DMS53 (cell line): ENCODE measurements at regions not wholly inside any gene's neighbourhood (a gene's known extent, or its start where the extent isn't known, plus 50 kb on each side); places are given as distances from the start of the nearest gene placed in this dataset.
A peak's percentile ranks its signal among the peaks of the same experiment; 100 is the strongest.

Experiments used
- DNase-seq: peaks from one replicate; lab custom pipeline; 2025; lab: John Stamatoyannopoulos, UW

GRCh38 chr11:115897707-115898106, 393.5 kb upstream of the CADM1 start:
- DNase-seq: no peak

GRCh38 chr11:115896084-115896483, 391.9 kb upstream of the CADM1 start:
- DNase-seq: no peak

GRCh38 chr11:115895594-115895993, 391.4 kb upstream of the CADM1 start:
- DNase-seq: peak; percentile 74

GRCh38 chr11:115894176-115894575, 390.0 kb upstream of the CADM1 start:
- no peak for DNase-seq

GRCh38 chr11:115893461-115894099, 389.4 kb upstream of the CADM1 start:
- peak; percentile 53 for DNase-seq

GRCh38 chr11:115892016-115892415, 387.8 kb upstream of the CADM1 start:
- peak; percentile 39 for DNase-seq

GRCh38 chr11:115891581-115891980, 387.4 kb upstream of the CADM1 start:
- no peak for DNase-seq

- DNase-seq: no peak
These were observed 386.3 kb upstream of the CADM1 start for GRCh38 chr11:115890500-115890899.

GRCh38 chr11:115889712-115890111, 385.5 kb upstream of the CADM1 start:
- no peak for DNase-seq

- DNase-seq: no peak
These were observed 383.5 kb upstream of the CADM1 start for GRCh38 chr11:115887727-115888126.

- DNase-seq: no peak
These were observed 383.1 kb upstream of the CADM1 start for GRCh38 chr11:115887316-115887715.

GRCh38 chr11:115886422-115886733, 382.2 kb upstream of the CADM1 start:
- DNase-seq: peak; percentile 52

GRCh38 chr11:115885535-115886421, 381.6 kb upstream of the CADM1 start:
- DNase-seq: no peak

- no peak for DNase-seq
These were observed 380.8 kb upstream of the CADM1 start for GRCh38 chr11:115884800-115885534.

GRCh38 chr11:115874843-115875242, 370.6 kb upstream of the CADM1 start:
- DNase-seq: no peak

- DNase-seq: no peak
These were observed 369.6 kb upstream of the CADM1 start for GRCh38 chr11:115873813-115874212.

GRCh38 chr11:115872416-115872815, 368.2 kb upstream of the CADM1 start:
- peak; percentile 53 for DNase-seq

- no peak for DNase-seq
These were observed 367.0 kb upstream of the CADM1 start for GRCh38 chr11:115871161-115871760.

- peak; percentile 92 for DNase-seq
These were observed 365.7 kb upstream of the CADM1 start for GRCh38 chr11:115869780-115870431.

- no peak for DNase-seq
These were observed 364.9 kb upstream of the CADM1 start for GRCh38 chr11:115869131-115869530.

- DNase-seq: no peak
These were observed 356.0 kb upstream of the CADM1 start for GRCh38 chr11:115860246-115860645.

- DNase-seq: no peak
These were observed 344.4 kb upstream of the CADM1 start for GRCh38 chr11:115848611-115849010.
